Bone marrow (tissue), 2 donors: ENCODE measurements at regions not wholly inside any gene's neighbourhood (a gene's known extent, or its start where the extent isn't known, plus 50 kb on each side); places are given as distances from the start of the nearest gene placed in this dataset.
"Not testable (repeated sequence)": the region's sequence is repeated elsewhere in the genome, so short reads cannot be mapped to it uniquely, and the experiment has no call there.

ENCODE experiments used
- DNase-seq, 2 donors: peaks; one replicate each; lab custom pipeline; 2025; lab: John Stamatoyannopoulos, UW

DNA sequence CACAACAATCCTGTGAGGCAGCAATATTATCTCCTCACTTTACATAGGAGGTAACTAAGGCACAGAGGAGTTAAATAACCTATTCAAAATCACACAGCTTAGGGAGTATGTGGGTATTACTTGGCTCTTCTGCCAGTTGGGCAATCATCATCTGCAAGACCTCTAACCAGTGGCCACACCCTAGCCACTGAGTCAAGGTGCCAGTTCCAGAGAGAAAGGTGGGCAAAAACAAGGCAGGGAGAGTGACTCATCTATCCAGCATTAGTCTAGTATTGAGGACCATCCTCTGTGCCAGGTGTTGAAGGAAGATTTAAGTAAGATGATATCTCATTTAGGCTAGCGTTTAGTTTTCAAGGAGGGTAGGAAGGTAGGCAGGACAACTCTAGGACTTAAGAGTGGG, 113.9 kb upstream of the EOLA2 start:
- DNase-seq, result no peak

GRCh38 chrX:150058728-150059127, 120.4 kb upstream of the EOLA2 start:
- DNase-seq, result no peak

- no peak for DNase-seq
Observed at GRCh38 chrX:150060406-150060805, 122.1 kb upstream of the EOLA2 start.

DNA sequence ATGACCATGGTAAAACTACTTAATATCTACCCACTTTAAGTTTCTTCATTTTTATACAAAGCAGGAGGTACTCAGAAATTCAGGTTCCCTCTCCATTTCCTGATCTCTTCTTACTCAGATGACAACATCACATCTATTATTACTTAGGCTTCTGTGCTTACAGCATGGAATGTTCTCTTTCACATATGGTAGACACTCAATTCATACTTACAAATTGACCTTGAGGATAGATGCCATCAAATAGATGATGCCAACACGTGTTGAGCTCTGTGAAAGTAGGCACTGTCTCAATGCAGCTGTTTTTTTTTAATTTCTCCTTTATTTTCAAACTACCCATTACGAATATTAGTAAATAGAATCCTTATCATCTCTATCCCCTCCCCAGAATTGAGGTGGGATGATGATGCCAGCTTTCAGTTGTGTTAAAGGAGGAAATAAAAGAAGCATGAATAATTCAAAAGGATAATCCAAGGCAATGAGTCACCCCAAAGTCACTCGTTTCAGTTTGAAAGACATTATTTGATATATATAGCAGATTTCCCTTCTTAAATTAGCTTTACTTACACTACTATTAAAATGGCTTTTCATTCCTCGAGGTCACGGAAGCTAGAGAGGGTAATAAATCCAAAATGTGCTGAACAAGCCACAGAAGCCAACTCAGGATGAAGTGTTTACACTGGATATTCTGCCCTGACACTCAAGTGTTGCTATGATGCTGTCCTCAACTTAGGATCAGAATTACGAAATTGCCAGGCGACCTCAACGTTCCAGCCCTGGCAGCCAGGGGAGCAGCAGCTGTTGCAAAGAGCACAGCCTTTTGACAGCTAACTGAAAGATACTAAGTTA, 124.2 kb upstream of the EOLA2 start:
- no peak for DNase-seq

- DNase-seq, result no peak
Observed at GRCh38 chrX:150063138-150063518, 124.8 kb upstream of the EOLA2 start.

DNA sequence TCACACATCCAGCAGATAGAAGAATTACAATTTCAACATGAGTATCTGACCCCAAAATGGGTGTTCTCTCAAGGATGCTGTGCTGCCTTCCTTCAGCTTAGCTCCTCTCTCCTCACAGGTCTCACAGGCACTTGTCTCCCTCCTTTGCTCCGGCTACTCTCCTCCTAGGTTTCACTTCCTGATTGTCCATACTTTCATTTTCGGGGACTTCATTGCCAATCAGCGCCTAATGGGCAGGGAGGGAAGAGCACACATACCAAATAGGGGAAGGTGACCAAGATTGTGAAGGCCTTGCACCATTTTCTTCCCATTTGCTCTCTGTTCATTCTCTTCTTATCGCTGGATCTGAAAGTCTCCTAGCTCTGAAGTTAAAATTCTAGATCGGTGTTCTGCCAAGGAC, 125.4 kb upstream of the EOLA2 start:
- no peak for DNase-seq

GRCh38 chrX:150074175-150074574, 135.9 kb upstream of the EOLA2 start:
- no peak for DNase-seq

DNA sequence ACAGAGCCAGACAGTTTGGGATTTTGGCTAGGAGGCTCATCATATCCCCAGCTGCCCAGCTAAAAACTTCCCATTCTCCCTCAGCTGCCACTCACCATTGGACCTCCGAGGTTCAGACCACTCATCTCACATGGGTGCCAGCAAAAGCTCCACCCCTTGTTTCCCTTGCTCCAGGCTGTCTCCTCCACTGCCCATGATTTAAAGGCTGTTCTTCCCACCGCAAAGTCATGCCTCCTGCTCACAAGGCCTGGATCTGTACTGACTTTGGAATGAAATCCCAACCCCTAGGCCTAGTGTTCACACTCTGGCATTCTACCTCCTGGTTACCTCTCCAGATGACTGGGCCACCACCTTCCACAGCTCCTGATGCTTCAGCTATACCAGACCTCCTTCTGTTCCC, 142.2 kb upstream of the EOLA2 start:
- no peak for DNase-seq

DNA sequence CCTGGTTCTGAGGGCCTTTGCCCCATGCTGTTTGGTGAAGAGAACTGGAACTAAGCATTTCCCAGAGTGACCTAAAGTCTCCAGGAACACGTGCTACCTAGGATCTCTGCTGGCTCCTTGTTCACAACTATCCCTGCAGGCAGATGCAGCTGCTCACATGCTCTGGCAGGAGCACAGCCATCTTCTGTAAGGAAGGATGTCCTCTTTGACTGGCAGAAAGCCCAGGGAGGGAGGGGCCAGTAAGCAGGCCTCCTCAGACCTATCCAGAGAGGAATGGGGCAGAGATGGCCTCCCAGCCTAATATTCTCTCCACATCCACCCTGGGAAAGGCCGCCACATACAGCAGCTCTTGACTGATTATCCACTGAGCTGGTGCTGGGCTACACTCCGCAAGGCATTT, 142.8 kb upstream of the EOLA2 start:
- no peak for DNase-seq

DNA sequence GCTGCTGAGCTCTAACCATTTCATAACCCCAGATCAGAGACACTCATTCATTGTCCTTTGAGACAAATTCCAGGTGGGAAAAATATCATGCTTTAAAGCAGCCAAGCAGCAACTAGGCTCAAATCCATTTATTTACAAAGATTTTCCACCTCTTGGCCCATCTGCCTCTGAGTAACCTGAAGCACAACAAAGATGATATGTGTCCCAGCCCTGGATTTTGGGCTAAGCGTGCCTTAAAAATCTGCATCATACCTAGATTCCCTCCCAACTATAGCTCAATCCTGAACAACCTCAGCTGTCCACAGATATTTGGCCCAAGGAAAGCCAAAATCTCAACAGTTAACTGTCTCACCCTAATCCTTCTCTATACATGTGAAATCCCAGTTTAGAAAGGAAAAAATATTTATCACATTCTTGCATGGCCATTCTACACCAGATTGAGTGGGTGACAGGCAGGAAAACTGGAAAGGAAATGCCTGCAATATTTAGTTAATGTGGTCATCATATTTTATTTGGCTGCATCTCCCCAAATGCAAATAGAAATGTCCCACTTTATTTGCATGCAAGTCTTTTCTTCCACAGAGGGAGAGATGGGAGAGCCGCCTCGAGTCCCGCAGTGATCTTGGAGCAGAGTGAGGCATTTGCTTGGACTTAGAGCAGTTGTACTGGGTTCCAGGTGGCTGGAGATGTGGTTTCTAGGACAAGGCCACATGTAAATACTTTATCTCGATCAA, 146.4 kb upstream of the EOLA2 start:
- DNase-seq, result no peak

DNA sequence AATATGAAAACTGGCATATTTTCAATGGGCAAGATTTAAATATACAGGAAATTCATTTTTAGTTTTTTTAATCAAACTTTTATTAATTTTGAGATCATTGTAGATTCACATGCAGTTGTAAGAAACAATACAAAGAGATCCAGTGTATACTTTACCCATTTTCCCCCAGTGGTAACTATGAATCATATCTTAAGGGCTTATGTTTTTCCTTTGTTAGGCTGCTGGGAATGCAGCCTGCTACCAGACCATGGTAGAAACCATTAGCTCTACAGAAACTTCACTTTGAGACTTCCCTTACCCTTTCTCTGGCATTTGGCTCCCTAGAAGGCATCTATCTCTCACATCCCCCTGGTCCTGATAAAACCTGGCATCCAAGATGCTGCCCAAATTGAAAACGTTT, 147.6 kb upstream of the EOLA2 start:
- DNase-seq, result no peak

GRCh38 chrX:150086371-150086770, 148.1 kb upstream of the EOLA2 start:
- DNase-seq, result no peak

DNA sequence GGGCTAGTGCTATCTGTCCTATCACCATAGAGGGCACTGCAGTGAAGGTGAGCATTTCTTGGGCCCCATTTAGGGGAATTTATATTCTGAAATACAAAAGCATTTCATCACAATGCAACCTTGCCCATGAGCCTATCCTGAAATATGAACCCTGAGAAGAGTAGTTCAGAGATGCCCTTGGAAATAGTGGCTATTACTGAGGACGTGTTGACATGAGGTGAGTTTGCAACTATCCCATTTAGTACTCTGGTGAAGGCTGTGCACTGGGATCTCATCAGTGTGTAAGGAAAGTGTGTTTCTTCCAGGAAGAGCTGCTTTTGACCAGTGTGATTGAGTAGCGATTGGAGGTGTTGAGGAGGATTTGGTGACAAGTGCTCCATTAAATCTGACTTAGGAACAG, 149.3 kb upstream of the EOLA2 start:
- no peak for DNase-seq

DNA sequence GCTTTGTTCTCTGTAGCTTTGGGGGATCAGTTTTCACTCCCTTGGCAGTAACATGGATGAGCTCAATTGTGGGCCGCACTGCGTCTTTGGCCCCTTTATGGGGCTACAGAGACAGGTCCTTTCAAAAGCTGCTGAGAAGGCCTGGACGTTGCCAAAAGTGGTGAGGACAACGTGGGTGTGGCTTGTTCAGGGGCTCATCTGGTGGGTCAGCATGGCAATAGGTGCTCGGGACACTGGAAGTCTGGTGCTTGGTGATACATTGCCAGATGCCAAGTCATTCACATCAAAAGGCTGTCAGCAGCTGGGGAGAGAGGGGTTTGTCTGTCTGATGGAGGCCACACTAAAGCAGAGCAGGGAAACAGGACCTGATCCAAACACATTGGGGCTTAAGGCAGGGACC, 149.8 kb upstream of the EOLA2 start:
- DNase-seq, result no peak

DNA sequence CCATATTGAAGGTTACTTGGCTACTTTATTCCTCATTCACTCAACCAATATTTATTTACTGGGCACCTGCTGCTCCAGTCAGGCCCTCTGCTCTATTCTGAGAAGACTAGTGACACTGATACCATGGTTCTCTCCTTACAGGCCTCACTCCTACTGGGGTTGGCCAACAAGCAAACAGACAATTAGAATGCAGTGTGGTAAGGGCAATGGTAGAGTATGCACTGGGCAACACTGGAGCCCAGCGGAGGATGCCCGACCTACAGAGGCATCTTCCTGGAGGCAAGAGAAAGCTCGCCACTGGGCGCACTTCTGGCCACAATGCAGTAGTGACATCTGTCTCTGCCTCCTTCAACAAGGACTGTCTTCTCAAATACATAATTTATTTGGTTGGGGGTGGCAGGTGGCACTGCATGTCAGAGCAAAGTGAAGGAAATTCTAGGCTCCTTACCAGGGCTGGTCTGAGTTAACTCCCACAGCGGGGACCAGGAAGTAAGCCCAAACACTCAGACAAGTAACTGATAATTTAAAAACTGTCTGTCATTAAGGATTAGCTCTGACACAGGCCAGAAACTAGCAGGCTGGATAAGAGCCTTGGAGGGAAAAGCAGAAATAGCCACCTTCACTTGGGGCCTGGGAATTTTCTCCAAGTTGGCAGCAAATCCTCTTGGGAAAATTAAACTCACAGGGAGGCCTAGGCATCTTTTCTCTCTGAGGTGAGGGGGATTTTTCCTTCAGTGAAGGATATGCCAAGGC, 150.7 kb upstream of the EOLA2 start:
- no peak for DNase-seq

DNA sequence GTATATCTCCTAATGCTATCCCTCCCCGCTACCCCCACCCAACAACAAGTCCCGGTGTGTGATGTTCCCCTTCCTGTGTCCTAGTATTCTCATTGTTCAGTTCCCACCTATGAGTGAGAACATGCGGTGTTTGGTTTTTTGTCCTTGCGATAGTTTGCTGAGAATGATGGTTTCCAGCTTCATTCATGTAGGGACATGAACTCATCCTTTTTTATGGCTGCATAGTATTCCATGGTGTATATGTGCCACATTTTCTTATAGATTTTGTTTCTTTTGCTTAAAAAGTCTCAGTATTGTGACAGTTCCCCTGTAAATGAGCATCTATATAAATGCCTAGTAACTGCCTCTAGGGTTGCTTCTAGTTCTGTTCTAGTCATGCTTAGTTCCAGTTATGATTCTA, 153.0 kb upstream of the EOLA2 start:
- DNase-seq, result not testable (repeated sequence)

GRCh38 chrX:150092549-150092948, 154.3 kb upstream of the EOLA2 start:
- no peak for DNase-seq

- no peak for DNase-seq
Observed at GRCh38 chrX:150094375-150094774, 156.1 kb upstream of the EOLA2 start.

GRCh38 chrX:150094996-150095395, 156.7 kb upstream of the EOLA2 start:
- no peak for DNase-seq

- DNase-seq, result no peak
Observed at GRCh38 chrX:150099316-150099715, 161.0 kb upstream of the EOLA2 start.

DNA sequence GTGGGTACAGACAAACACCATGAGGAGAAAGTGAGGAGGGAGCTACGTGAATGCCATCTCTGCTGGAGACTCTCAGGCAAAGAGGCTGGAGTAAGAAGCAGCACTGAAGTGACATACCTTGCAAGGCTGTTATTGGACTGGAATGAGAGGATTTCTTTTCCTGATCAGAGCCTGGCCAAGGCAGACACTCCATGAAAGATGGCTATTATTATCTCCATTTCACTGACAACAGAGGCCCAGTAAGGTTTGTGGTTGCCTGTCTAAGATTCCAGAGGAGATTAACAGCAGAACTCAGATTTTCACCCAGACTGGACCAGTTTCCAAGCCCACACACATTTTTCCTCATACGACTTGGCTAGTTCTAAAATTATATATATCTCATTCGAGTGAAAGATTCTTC, 162.0 kb upstream of the EOLA2 start:
- no peak for DNase-seq

- no peak for DNase-seq
Observed at GRCh38 chrX:150118476-150118875, 180.2 kb upstream of the EOLA2 start.

DNA sequence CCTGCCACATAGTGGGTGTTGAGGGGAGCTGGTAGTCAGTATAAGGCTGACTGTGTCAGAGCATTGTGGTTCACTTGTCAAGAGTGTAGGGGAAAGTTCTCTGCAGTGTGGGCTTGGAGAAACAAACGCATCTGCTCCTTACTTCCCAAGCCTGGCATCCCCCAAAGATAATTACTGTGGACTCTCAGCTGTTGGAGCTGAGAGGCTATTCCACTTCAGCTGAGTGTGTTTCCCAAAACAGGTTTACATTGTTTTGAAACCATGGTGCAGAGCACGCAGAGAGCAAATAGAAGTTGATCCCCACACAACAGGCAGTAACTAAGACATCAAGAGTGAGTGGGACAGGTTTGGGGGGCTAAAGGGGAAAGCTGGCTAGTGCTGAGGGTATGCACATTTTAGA, 181.0 kb upstream of the EOLA2 start:
- DNase-seq, result no peak
